Karpas-422 (cell line): ENCODE measurements at regions not wholly inside any gene's neighbourhood (a gene's known extent, or its start where the extent isn't known, plus 50 kb on each side); places are given as distances from the start of the nearest gene placed in this dataset.
"Not testable (repeated sequence)": the region's sequence is repeated elsewhere in the genome, so short reads cannot be mapped to it uniquely, and the experiment has no call there.

Experiments used
- DNase-seq: peaks from one replicate; pipeline ENCODE4 v3.0.0-alpha.2; 2015
- H2AFZ ChIP-seq: fragments of 200-600 bp; sonication (generic); 2 replicates; pipeline ENCODE4 v1.6.1; 2014; ENCODE audit warnings: antibody characterized with exemption, low read length, mixed read lengths
- H3K27ac ChIP-seq: fragments of 200-600 bp; sonication (generic); 2 replicates; pipeline ENCODE4 v1.5.1; 2014; ENCODE audit warnings: mild to moderate bottlenecking, low read length, moderate library complexity
- H3K27me3 ChIP-seq: fragments of 200-600 bp; sonication (generic); 2 replicates; pipeline ENCODE4 v1.6.1; 2014; ENCODE audit warnings: low read length, mixed read lengths
- H3K36me3 ChIP-seq: fragments of 200-600 bp; sonication (generic); 2 replicates; pipeline ENCODE4 v1.6.1; 2014; ENCODE audit warnings: low read length, mixed read lengths; ENCODE audit not compliant: insufficient read depth
- H3K4me1 ChIP-seq: fragments of 200-600 bp; sonication (generic); 2 replicates; pipeline ENCODE4 v1.6.1; 2014; ENCODE audit warnings: mild to moderate bottlenecking, low read length, mixed read lengths
- H3K4me2 ChIP-seq: fragments of 200-600 bp; sonication (generic); 2 replicates; pipeline ENCODE4 v1.6.1; 2014; ENCODE audit warnings: low read length, low read depth, mild to moderate bottlenecking; ENCODE audit not compliant: poor library complexity, severe bottlenecking
- H3K4me3 ChIP-seq: fragments of 200-600 bp; sonication (generic); 2 replicates; pipeline ENCODE4 v1.5.1; 2014; ENCODE audit warnings: mild to moderate bottlenecking, antibody characterized with exemption, low read length, mixed read lengths
- H3K79me2 ChIP-seq: fragments of 200-600 bp; sonication (generic); 2 replicates; pipeline ENCODE4 v1.6.1; 2014; ENCODE audit warnings: mild to moderate bottlenecking, low read length, mixed read lengths
- H3K9ac ChIP-seq: fragments of 200-600 bp; sonication (generic); 2 replicates; pipeline ENCODE4 v1.6.0; 2014; ENCODE audit warnings: low read length
- H3K9me2 ChIP-seq: fragments of 200-600 bp; sonication (generic), shearing (Covaris generic); replicated peaks from 2 replicates; pipeline ENCODE4 v1.6.0; 2014; ENCODE audit warnings: mild to moderate bottlenecking, low read length, moderate library complexity; ENCODE audit not compliant: insufficient read depth
- H3K9me3 ChIP-seq: fragments of 300-700, 200-600 bp; sonication (generic); 2 replicates; pipeline ENCODE4 v1.6.1; 2014; ENCODE audit warnings: low read length, mixed read lengths
- H4K20me1 ChIP-seq: fragments of 200-600 bp; sonication (generic); 2 replicates; pipeline ENCODE4 v1.6.1; 2014; ENCODE audit warnings: mild to moderate bottlenecking, antibody characterized with exemption, low read length, low read depth; ENCODE audit not compliant: insufficient read depth

DNA sequence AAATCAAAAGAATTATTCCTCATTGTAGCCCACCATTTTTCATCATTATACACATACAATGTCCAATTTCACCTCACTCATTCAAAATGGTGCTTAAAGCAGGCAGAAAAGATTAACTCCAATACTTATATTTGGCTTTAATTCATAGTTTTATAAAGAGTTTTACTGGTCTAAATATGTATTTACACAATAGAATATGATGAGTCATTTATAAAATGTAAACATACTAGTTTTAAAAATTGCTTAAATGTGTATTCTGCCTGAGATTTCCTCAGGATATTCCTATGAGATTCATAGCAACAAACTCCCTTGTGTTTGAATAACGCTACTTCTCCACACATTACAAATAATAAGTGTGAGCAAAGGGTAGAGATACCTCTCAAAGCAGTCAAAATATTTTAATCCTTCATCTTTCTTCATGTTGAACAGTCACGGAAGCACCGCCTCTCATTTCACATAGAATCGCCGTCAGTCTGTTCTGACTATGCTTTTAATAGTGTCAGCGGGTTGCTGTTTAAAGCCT, 75.7 kb upstream of the GBE1 start:
- H3K9me2 ChIP-seq = no peaks in the 10 kb centered on the region
- no peak overlapping the region for H3K4me3 ChIP-seq
- no peak overlapping the region for H3K4me2 ChIP-seq
- no peaks in the 10 kb centered on the region for H3K9me3 ChIP-seq
- H3K79me2 ChIP-seq = no peaks in the 10 kb centered on the region
- H3K27ac ChIP-seq = no peak overlapping the region
- no peaks in the 10 kb centered on the region for H4K20me1 ChIP-seq
- no peak overlapping the region for H3K9ac ChIP-seq
- no peaks in the 10 kb centered on the region for H3K27me3 ChIP-seq
- H3K36me3 ChIP-seq = no peaks in the 10 kb centered on the region
- peak overlapping the region; percentile 49; the same call in 1 of the 2 replicates for H2AFZ ChIP-seq
- 0 out of 2 replicates have a peak, but pooled peaks cover 3% of the 10 kb centered on the region for H3K4me1 ChIP-seq
- no peak for DNase-seq

DNA sequence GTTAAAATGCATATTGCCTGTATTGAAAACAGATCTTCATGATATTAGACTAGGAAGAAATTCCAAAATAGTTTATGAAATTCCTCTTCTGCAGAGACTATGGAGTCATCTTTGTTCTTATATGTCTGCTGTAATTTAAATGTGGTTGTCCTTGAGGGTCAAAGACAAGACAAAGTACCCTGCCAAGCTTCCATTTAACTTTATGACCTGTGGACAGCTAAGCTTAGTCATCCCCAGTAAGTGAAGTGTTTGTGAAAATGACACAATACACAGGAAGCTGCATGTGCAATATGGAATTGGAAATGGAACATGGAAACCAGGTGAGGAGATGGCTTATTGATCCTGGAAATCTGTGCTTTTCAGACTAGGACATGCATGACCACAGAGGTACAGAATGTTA, 68.5 kb upstream of the GBE1 start:
- no peak for DNase-seq
- no peak overlapping the region for H3K4me3 ChIP-seq
- H3K79me2 ChIP-seq = no peaks in the 10 kb centered on the region
- H3K4me2 ChIP-seq = no peak overlapping the region
- no peaks in the 10 kb centered on the region for H3K9me2 ChIP-seq
- no peaks in the 10 kb centered on the region for H3K36me3 ChIP-seq
- H3K27ac ChIP-seq = no peak overlapping the region
- no peaks in the 10 kb centered on the region for H3K27me3 ChIP-seq
- H4K20me1 ChIP-seq = no peaks in the 10 kb centered on the region
- H3K4me1 ChIP-seq = no peaks in the 10 kb centered on the region
- no peak overlapping the region for H2AFZ ChIP-seq
- no peaks in the 10 kb centered on the region for H3K9me3 ChIP-seq
- no peak overlapping the region for H3K9ac ChIP-seq

DNA sequence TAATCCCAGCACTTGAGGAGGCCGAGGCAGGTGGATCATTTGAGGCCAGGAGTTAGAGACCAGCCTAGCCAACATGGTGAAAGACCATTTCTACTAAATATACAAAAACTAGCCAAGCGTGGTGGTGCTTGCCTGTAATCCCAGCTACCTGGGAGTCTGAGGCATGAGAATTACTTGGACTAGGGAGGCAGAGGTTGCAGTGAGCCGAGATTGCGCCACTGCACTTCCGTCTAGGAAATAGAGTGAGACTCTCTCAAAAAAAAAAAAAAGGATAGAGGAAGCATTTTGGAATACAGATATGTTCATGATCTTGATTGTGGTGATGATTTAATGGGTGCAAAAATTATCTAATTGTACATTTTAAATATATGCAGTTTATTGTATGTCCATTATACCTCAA, 67.8 kb upstream of the GBE1 start:
- not testable (repeated sequence) for H2AFZ ChIP-seq, H3K4me3 ChIP-seq

DNA sequence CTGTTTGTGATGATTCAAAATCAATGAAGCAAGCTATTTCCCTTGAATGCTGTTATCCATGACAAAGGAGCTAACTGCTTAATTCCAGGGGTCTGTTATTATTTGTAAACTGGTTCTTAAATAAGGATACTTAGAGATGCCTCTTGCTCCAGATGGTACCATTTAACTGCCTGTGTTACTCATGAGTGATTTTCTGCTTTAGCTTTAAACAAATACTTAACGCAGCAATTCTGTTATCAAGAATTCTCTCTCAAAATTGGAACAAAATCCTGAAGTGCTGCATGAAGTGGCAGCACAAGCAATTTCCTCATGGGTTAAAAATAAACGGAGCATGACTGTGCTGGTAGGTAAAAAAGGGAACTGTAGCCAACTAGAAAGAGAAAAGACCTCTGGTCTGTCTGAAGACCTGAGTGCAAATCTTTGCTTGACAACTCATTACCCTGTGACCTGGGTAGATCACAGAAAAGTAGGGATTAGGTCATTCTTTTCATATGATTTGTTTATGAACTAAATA, 62.5 kb upstream of the GBE1 start:
- peaks cover 7% of the 10 kb centered on the region; the same call in 1 of the 2 replicates for H3K4me1 ChIP-seq
- H3K27me3 ChIP-seq = no peaks in the 10 kb centered on the region
- no peak overlapping the region for H2AFZ ChIP-seq
- H3K9me3 ChIP-seq = no peaks in the 10 kb centered on the region
- H3K4me3 ChIP-seq = no peak overlapping the region
- peak; percentile 61 for DNase-seq
- no peak overlapping the region for H3K4me2 ChIP-seq
- H3K9ac ChIP-seq = no peak overlapping the region
- H3K36me3 ChIP-seq = no peaks in the 10 kb centered on the region
- no peaks in the 10 kb centered on the region for H4K20me1 ChIP-seq
- H3K9me2 ChIP-seq = no peaks in the 10 kb centered on the region
- H3K27ac ChIP-seq = no peak overlapping the region
- no peaks in the 10 kb centered on the region for H3K79me2 ChIP-seq

More for the DNA sequence above, 67.8 kb upstream of the GBE1 start:
- not testable (repeated sequence) for H3K9me3 ChIP-seq, H4K20me1 ChIP-seq, H3K9ac ChIP-seq, H3K27ac ChIP-seq, H3K79me2 ChIP-seq, DNase-seq, H3K9me2 ChIP-seq, H3K36me3 ChIP-seq, H3K4me2 ChIP-seq, H3K4me1 ChIP-seq, H3K27me3 ChIP-seq

DNA sequence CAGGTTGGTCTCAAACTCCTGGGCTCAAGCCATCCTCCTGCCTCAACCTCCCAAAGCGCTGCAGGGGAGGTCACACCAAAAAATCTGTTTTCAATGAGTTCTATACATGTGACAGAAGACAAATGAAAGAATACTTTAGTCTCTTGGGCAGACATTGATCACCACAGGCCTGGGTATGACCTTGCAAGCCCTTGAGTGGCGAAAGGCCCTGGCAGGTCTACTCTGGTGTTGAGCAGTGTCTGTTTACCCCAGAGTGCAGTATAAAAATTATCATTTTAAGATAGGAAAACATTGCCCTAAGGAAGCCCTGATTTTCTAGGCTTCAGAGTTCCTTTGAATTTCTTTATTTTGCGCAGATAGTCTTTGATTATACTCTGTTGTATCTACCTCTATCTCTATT, 61.6 kb upstream of the GBE1 start:
- Histone ChIP-seq H4K20me1 (no peaks in the 10 kb centered on the region), H3K4me3 (no peak overlapping the region), H3K36me3 (no peaks in the 10 kb centered on the region), H3K27ac (no peak overlapping the region), H3K4me1 (peaks cover 7% of the 10 kb centered on the region; the same call in 1 of the 2 replicates), H3K27me3 (no peaks in the 10 kb centered on the region), H2AFZ (no peak overlapping the region), H3K79me2 (no peaks in the 10 kb centered on the region), H3K4me2 (no peak overlapping the region), H3K9ac (no peak overlapping the region), H3K9me2 (no peaks in the 10 kb centered on the region), H3K9me3 (no peaks in the 10 kb centered on the region)
- DNase-seq = no peak

DNA sequence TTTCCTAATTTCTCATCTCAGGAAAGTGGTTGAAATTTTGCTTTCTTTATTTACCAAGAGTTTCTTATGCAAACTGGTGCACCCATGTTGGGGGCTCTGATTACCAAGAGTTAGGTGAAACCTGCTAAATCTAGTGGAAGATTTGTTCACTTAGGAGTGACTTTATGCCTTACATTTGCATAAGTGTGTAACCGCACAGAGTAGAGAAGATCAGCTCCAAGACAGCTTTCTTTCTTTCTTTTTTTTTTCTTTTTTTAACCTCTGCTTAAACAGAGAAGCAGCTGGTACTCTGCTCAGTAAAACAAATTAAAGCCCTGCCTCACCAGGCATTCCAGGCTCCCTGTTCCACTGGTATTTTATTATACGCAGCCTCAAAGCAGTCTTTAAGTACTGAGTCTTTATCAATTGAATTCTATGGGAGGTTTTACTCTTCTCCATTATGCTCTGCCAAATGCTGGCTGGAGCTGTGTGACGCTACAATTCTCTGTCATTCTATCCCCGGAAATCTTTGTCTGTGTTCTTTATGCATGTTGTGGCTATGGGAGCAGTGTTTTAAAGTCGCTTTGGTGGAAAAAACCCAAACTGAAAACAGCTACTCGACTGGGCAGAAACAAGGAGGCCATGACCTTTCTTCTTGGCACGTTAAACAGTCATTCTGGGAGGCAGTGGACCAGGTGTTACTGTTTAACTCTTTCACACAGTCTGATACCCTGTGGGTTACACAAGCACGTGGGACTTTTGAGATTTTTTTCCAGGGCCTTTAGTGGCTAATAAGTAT, 55.2 kb upstream of the GBE1 start:
- no peak overlapping the region for H3K4me2 ChIP-seq
- H3K9ac ChIP-seq = no peak overlapping the region
- no peaks in the 10 kb centered on the region for H3K9me3 ChIP-seq
- H2AFZ ChIP-seq = no peak overlapping the region
- no peak for DNase-seq
- no peak overlapping the region for H3K4me3 ChIP-seq
- no peaks in the 10 kb centered on the region for H3K9me2 ChIP-seq
- H4K20me1 ChIP-seq = no peaks in the 10 kb centered on the region
- H3K4me1 ChIP-seq = no peaks in the 10 kb centered on the region
- H3K27me3 ChIP-seq = no peaks in the 10 kb centered on the region
- H3K79me2 ChIP-seq = no peaks in the 10 kb centered on the region
- H3K27ac ChIP-seq = no peak overlapping the region
- H3K36me3 ChIP-seq = no peaks in the 10 kb centered on the region

DNA sequence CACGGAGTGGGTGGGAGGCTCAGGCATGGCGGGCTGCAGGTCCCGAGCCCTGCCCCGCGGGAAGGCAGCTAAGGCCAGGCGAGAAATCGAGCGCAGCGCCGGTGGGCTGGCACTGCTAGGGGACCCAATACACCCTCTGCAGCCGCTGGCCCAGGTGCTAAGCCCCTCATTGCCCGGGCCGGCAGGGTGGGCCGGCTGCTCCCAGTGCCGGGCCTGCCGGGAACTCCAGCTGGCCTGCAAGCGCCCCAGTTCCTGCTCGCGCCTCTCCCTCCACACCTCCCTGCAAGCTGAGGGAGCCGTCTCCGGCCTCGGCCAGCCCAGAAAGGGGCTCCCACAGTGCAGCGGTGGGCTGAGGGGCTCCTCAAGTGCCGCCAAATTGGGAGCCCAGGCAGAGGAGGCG, 50.7 kb upstream of the GBE1 start:
- not testable (repeated sequence) for H3K4me1 ChIP-seq, H3K36me3 ChIP-seq, H3K4me2 ChIP-seq

More for the DNA sequence above, 50.7 kb upstream of the GBE1 start:
- H3K9me2 ChIP-seq, H3K27ac ChIP-seq, H3K79me2 ChIP-seq, H2AFZ ChIP-seq, H3K4me3 ChIP-seq, DNase-seq, H3K9me3 ChIP-seq, H3K9ac ChIP-seq, H3K27me3 ChIP-seq, H4K20me1 ChIP-seq: not testable (repeated sequence)
